Osteoblast (primary cell): ENCODE measurements at regions not wholly inside any gene's neighbourhood (a gene's known extent, or its start where the extent isn't known, plus 50 kb on each side); places are given as distances from the start of the nearest gene placed in this dataset.

ENCODE experiments used
- DNase-seq: peaks from one replicate; pipeline ENCODE4 v3.0.0; 2011; ENCODE audit warnings: low spot score, mixed read lengths; ENCODE audit not compliant: insufficient read length; ENCODE audit errors: missing footprints
- H2AFZ ChIP-seq: 2 replicates; pipeline ENCODE4 v1.6.0; 2011; ENCODE audit warnings: mild to moderate bottlenecking, low read length
- H3K27ac ChIP-seq: 2 replicates; pipeline ENCODE4 v1.5.1; 2011; ENCODE audit warnings: mild to moderate bottlenecking, low read depth, low read length, moderate library complexity
- H3K27me3 ChIP-seq: 2 replicates; pipeline ENCODE4 v1.6.0; 2012; ENCODE audit warnings: mild to moderate bottlenecking, control low read depth, inconsistent platforms, low read length, moderate library complexity; ENCODE audit not compliant: insufficient read depth
- H3K36me3 ChIP-seq: 2 replicates; pipeline ENCODE4 v1.5.1; 2011; ENCODE audit warnings: mild to moderate bottlenecking, low read length, control low read depth, moderate library complexity; ENCODE audit not compliant: insufficient read depth
- H3K4me1 ChIP-seq: 2 replicates; pipeline ENCODE4 v1.5.1; 2011; ENCODE audit warnings: mild to moderate bottlenecking, low read length, control low read depth, moderate library complexity; ENCODE audit not compliant: insufficient read depth
- H3K4me2 ChIP-seq: 2 replicates; pipeline ENCODE4 v1.6.0; 2011; ENCODE audit warnings: mild to moderate bottlenecking, low read length; ENCODE audit not compliant: insufficient read depth
- H3K4me3 ChIP-seq: fragments of 200-600 bp; sonication (generic); 3 replicates; pipeline ENCODE4 v1.5.1; 2012; ENCODE audit warnings: mild to moderate bottlenecking, low read length, inconsistent platforms; ENCODE audit not compliant: insufficient read depth
- H3K79me2 ChIP-seq: 2 replicates; pipeline ENCODE4 v1.6.0; 2012; ENCODE audit warnings: mild to moderate bottlenecking, low read length, control low read depth, inconsistent platforms; ENCODE audit not compliant: insufficient read depth
- H3K9me3 ChIP-seq: 2 replicates; pipeline ENCODE4 v1.5.1; 2011; ENCODE audit warnings: low read depth, low read length, control low read depth
- H4K20me1 ChIP-seq: 2 replicates; pipeline ENCODE4 v1.6.0; 2012; ENCODE audit warnings: mild to moderate bottlenecking, low read length, control low read depth; ENCODE audit not compliant: insufficient read depth
- CTCF ChIP-seq: IDR thresholded peaks from 2 replicates; pipeline ENCODE4 v1.5.1; 2011; ENCODE audit warnings: mild to moderate bottlenecking, low read depth, low read length, moderate library complexity; ENCODE audit errors: extremely low read depth

DNA sequence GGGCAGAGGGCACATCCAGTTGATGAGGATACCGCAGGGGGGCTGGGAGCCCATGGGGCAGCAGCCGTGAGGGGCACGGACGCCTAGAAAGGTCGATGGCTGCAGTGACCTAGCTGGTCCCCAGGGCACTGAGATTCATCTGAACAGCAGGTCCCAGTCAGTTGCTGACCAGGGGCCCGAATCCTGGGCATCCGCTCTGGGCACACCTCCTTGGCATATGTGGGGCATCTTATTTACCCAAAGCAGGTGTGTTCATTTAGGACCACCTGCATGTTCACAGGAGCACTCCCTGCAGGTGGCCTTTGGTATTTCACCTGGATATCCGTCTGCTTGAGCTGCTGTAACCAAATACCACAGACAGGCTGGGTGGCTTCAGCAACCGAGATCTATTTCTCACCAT is 72.0 kb upstream of the ODC1 start:
- Histone ChIP-seq H2AFZ (no peak overlapping the region), H3K27me3 (no peaks in the 10 kb centered on the region), H3K9me3 (peaks cover 5% of the 10 kb centered on the region), H4K20me1 (no peaks in the 10 kb centered on the region), H3K79me2 (no peaks in the 10 kb centered on the region), H3K4me2 (no peak overlapping the region), H3K36me3 (no peaks in the 10 kb centered on the region), H3K4me1 (peaks cover under 1% of the 10 kb centered on the region), H3K4me3 (no peak overlapping the region), H3K27ac (no peak overlapping the region)
- no peak for TF ChIP-seq CTCF
- peak; percentile 48 for DNase-seq

GRCh38 chr2:10519394-10519740 is 71.2 kb upstream of the ODC1 start:
- TF ChIP-seq CTCF, result no peak
- Histone ChIP-seq H4K20me1 (no peaks in the 10 kb centered on the region), H3K4me3 (no peak overlapping the region), H3K9me3 (peaks cover 5% of the 10 kb centered on the region), H3K27me3 (no peaks in the 10 kb centered on the region), H3K79me2 (no peaks in the 10 kb centered on the region), H2AFZ (no peak overlapping the region), H3K27ac (no peak overlapping the region), H3K36me3 (no peaks in the 10 kb centered on the region), H3K4me1 (peaks cover 7% of the 10 kb centered on the region), H3K4me2 (no peak overlapping the region)
- peak; percentile 84 for DNase-seq

GRCh38 chr2:10518470-10519393 is 70.6 kb upstream of the ODC1 start:
- Histone ChIP-seq H3K4me2 (no peak overlapping the region), H3K36me3 (no peaks in the 10 kb centered on the region), H2AFZ (no peak overlapping the region), H3K79me2 (no peaks in the 10 kb centered on the region), H3K4me1 (peaks cover 11% of the 10 kb centered on the region), H3K9me3 (peaks cover 5% of the 10 kb centered on the region), H4K20me1 (no peaks in the 10 kb centered on the region), H3K4me3 (no peak overlapping the region), H3K27me3 (no peaks in the 10 kb centered on the region), H3K27ac (no peak overlapping the region)
- peak; percentile 22 for DNase-seq
- no peak for TF ChIP-seq CTCF

DNA sequence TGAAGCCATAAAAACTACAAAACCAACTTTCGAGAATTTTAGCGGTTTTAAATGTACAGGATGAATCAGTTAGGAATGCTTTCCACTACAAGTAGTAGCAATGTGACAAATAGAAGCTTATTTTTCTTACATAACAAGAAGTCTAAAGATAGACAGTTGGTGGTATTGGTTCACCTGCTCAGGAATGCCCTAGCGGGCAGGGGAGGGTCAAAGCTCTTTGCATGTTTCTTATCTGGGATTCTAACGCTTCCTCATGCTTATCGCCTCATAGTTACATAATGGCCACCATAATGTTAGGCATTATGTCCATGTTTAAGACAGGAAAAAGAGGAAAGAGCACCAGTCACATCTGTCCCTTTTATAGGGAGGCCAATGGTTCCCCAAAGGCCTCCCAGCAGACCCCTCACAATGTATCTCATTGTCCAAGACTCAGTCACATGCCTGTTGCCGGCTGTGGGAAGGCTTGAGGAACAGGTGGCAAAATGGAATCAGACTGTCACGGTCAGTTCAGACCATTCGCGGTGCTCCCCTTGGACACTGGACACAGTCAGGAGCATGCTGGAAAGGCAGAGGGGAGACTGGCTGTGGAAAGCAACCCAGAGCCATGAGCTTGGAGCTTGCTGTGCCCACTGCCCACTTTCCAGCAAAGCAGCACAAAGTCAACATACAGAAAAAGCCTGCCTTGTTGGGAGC is 69.4 kb upstream of the ODC1 start:
- no peak for TF ChIP-seq CTCF
- no peaks in the 10 kb centered on the region for H3K79me2 ChIP-seq
- no peak overlapping the region for H3K4me2 ChIP-seq
- no peak overlapping the region for H3K27ac ChIP-seq
- H3K27me3 ChIP-seq, result no peaks in the 10 kb centered on the region
- H3K4me3 ChIP-seq, result no peak overlapping the region
- DNase-seq, result peak; percentile 45
- H3K36me3 ChIP-seq, result no peaks in the 10 kb centered on the region
- H2AFZ ChIP-seq, result no peak overlapping the region
- peaks cover 5% of the 10 kb centered on the region for H3K9me3 ChIP-seq
- no peaks in the 10 kb centered on the region for H4K20me1 ChIP-seq
- H3K4me1 ChIP-seq, result peaks cover 11% of the 10 kb centered on the region
